SJCRH30 (cell line): ENCODE measurements at regions not wholly inside any gene's neighbourhood (a gene's known extent, or its start where the extent isn't known, plus 50 kb on each side); places are given as distances from the start of the nearest gene placed in this dataset.
"Not testable (repeated sequence)": the region's sequence is repeated elsewhere in the genome, so short reads cannot be mapped to it uniquely, and the experiment has no call there.

Experiments
- DNase-seq, 2 experiments: peaks; one replicate each; pipeline ENCODE4 v3.0.0-alpha.2; 2015 to 2020
- H3K27ac ChIP-seq: fragments of 250-450 bp; sonication (Bioruptor Pico); 2 replicates; pipeline ENCODE4 v1.5.1; 2020; ENCODE audit warnings: mild to moderate bottlenecking, moderate library complexity
- H3K27me3 ChIP-seq: fragments of 250-450 bp; sonication (Bioruptor Pico); 2 replicates; pipeline ENCODE4 v1.5.1; 2020; ENCODE audit warnings: mild to moderate bottlenecking, moderate library complexity
- H3K36me3 ChIP-seq: fragments of 250-450 bp; sonication (Bioruptor Pico); 2 replicates; pipeline ENCODE4 v1.5.1; 2020; ENCODE audit warnings: mild to moderate bottlenecking, moderate library complexity
- H3K4me1 ChIP-seq: fragments of 250-450 bp; sonication (Bioruptor Pico); 2 replicates; pipeline ENCODE4 v1.5.1; 2020; ENCODE audit warnings: mild to moderate bottlenecking, moderate library complexity
- H3K4me3 ChIP-seq: fragments of 250-450 bp; sonication (Bioruptor Pico); 2 replicates; pipeline ENCODE4 v1.5.1; 2020; ENCODE audit warnings: mild to moderate bottlenecking, moderate library complexity
- H3K9me3 ChIP-seq: fragments of 250-450 bp; sonication (Bioruptor Pico); replicated peaks from 2 replicates; pipeline ENCODE4 v1.5.1; 2020; ENCODE audit warnings: mild to moderate bottlenecking, moderate library complexity

DNA sequence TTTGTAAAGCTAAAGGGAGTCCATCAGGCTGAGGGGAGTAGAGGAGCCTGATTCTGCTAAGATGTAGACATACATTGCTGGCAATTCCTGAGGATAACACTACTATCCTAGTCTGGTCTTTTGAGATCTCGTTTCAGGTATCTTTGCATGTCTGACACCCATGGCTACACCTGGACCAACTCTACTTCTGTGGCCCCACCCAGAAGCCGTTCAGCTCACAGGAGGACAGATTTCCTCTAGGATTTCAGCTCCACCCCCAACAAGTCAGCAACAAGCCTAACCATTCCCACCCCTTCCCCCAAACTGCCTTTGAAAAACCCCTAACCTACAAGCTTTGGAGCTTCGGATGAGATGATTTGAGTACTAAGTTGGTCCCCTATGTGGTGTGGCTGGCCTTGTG, 848.2 kb downstream of the NLGN4X start:
- Histone ChIP-seq H3K27me3 (no peaks in the 10 kb centered on the region), H3K4me1 (no peaks in the 10 kb centered on the region), H3K27ac (no peak overlapping the region), H3K9me3 (no peaks in the 10 kb centered on the region), H3K4me3 (no peak overlapping the region), H3K36me3 (no peaks in the 10 kb centered on the region)
- no peak for DNase-seq

DNA sequence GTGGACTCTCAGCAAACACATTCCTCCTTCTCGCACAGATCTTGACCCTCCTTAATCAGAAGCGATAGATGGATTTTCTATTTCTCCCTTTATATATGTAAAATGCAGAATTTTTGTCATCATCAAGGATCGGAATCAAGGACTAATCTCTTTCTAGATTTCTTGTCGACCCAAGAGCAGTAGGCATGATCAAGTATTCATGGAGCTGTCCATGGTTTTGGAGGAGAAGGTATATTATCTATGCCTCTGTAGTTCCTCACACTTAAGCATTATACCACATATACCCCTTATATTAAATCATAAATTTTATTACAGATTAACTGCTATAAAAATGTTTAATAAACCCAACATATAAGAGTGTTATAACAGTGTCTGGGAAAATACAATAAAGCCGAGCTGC, 886.8 kb downstream of the NLGN4X start:
- Histone ChIP-seq H3K4me3 (no peak overlapping the region), H3K27ac (no peak overlapping the region), H3K9me3 (no peaks in the 10 kb centered on the region), H3K4me1 (no peaks in the 10 kb centered on the region), H3K27me3 (no peaks in the 10 kb centered on the region), H3K36me3 (no peaks in the 10 kb centered on the region)
- DNase-seq, result peak in 1 of 2 experiments; percentile 4

DNA sequence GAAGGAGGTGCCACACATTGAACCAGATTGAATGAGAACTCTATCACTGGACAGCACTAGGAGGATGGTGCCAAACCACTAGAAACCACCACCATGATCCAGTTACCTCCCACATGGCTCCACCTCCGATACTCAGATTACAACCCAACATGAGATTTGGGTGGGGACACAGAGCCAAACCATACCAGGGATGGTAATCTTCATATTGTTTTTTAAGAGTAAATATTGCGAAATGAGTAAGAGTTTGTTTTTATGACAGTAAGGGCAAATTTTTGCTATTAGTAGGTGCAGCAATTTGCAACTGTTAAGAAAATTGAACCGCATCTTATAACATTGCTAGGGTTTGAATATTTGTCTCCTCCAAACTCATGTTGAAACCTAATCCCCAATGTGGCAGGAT, 891.5 kb downstream of the NLGN4X start:
- Histone ChIP-seq H3K4me1 (no peaks in the 10 kb centered on the region), H3K27me3 (no peaks in the 10 kb centered on the region), H3K36me3 (no peaks in the 10 kb centered on the region), H3K9me3 (no peaks in the 10 kb centered on the region), H3K27ac (no peak overlapping the region), H3K4me3 (no peak overlapping the region)
- DNase-seq, result no peak

DNA sequence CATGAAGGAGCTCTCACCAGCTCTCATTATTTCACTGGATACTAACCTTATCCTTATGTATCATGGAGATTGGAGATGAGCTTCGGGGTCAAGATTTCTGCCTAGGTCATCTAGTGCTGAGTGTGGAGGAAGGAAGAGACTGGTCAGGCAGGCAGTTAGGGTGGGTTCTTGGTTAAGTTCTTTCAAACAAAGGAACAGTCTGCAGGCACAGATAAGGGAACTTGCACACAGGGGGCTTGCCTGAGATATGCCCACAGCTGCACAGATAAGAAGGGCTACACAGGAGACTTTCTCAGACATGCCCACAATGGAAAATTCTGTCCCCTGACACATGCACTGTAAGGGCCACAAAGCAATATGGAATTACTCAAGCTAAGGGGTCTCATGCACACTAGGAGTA, 904.1 kb downstream of the NLGN4X start:
- no peaks in the 10 kb centered on the region for H3K36me3 ChIP-seq
- no peaks in the 10 kb centered on the region for H3K9me3 ChIP-seq
- H3K4me3 ChIP-seq, result no peak overlapping the region
- no peak overlapping the region for H3K27ac ChIP-seq
- DNase-seq, result no peak
- H3K4me1 ChIP-seq, result no peaks in the 10 kb centered on the region
- H3K27me3 ChIP-seq, result no peaks in the 10 kb centered on the region

DNA sequence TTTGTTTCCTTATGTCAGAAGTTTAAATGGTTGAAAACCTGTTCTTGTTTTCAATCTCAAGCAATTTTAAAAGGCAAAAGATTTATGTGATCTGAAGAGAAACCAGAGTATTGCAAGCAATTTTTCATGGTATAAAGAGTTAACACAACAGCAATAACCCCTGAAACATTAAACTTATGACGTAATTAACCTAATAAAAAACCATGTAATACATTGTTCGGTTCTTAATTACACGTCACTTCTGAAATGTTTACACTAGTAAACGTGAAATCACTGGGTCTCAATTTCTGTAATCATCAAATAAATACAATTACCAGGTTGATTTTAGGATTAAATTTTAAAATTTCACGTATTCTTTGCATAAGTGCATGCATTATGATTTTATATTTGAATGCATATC, 914.5 kb downstream of the NLGN4X start:
- Histone ChIP-seq H3K4me1 (no peaks in the 10 kb centered on the region), H3K27ac (no peak overlapping the region), H3K36me3 (no peaks in the 10 kb centered on the region), H3K4me3 (no peak overlapping the region), H3K27me3 (no peaks in the 10 kb centered on the region), H3K9me3 (no peaks in the 10 kb centered on the region)
- DNase-seq, result no peak

DNA sequence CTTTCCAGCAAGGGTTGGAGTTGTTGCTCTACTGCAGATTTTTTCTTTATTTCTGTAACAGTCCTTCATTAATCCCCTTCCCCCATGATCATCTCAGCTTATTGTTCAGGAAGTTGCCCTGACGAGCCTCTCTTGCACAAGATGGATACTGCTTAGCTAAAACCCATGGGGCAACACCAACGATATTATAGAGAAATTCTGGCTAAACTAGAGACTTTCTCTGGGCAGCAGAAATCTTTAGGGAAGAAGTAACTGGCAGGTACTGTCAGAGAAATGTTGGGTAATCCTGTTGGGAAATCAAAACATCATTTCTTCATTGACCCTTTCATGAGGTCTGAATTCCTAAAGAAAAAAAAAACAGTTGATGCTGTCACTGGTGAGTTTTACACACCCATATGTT, 921.3 kb downstream of the NLGN4X start:
- H3K36me3 ChIP-seq, result no peaks in the 10 kb centered on the region
- no peaks in the 10 kb centered on the region for H3K27me3 ChIP-seq
- no peak for DNase-seq
- H3K4me1 ChIP-seq, result no peaks in the 10 kb centered on the region
- H3K27ac ChIP-seq, result no peak overlapping the region
- H3K4me3 ChIP-seq, result no peak overlapping the region
- no peaks in the 10 kb centered on the region for H3K9me3 ChIP-seq

DNA sequence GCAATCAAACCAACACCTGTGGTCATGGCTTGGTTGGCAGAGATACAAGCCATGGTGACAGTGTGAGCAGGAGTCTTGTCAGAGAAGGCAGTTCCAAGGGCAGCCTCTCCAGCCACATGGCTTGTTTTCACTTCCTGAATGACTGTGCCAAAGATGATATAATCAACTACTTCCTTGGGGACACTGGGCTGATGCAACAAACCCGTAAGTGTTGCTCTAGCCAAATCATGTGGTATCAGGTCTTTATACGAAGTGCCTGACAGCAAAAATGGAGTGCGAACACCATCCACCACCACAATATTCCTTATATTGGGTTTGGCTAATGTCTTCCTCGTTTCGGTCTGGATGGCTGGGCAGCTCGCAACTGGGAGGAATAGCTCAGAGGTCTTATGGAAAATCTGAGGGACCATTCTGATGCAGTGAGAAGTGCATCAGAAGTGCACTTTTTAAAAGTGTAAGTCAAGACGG, 922.0 kb downstream of the NLGN4X start:
- H3K4me1 ChIP-seq, result no peaks in the 10 kb centered on the region
- H3K36me3 ChIP-seq, result no peaks in the 10 kb centered on the region
- H3K27ac ChIP-seq, result no peak overlapping the region
- no peak overlapping the region for H3K4me3 ChIP-seq
- no peak for DNase-seq
- H3K9me3 ChIP-seq, result no peaks in the 10 kb centered on the region
- H3K27me3 ChIP-seq, result no peaks in the 10 kb centered on the region

DNA sequence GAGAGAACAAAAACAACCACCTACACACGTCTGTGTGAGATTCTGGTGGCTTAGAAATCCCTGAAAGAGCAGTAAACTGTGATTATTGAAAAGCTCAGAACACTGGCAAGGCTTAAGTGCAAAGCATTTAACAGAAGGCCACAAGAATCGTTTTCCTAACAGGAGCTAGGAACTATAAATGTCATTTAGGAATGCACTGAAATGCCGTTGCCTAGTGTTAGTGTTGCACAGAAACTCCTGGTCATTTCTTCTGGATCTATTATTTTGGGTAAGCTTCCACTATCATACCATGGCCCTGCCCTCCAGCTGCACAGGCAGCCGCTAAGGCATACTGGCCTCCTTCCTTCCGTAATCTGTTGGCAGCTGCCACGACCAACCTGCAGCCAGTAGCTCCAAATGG, 923.2 kb downstream of the NLGN4X start:
- Histone ChIP-seq H3K27ac (no peak overlapping the region), H3K36me3 (no peaks in the 10 kb centered on the region), H3K27me3 (no peaks in the 10 kb centered on the region), H3K9me3 (no peaks in the 10 kb centered on the region), H3K4me3 (no peak overlapping the region), H3K4me1 (no peaks in the 10 kb centered on the region)
- peak; percentile 5 to 16 for DNase-seq

DNA sequence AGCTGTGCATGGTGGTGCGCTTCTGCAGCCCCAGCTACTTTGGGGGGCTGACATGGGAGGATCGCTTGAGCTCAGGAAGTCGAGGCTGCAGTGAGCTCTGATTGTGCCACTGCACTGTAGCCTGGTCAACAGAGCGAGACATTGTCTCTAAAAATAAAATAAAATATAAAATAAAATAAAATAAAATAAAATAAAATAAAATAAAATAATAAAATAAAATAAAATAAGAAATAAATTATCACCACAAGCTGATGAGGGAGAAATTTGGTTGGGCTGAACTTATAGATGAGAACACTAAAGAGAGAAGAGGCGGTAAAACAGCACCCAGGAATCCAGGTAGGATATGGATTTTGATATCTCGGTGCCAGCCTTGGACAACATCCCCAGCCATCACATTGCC, 933.7 kb downstream of the NLGN4X start:
- H3K4me1 ChIP-seq, result no peaks in the 10 kb centered on the region
- no peaks in the 10 kb centered on the region for H3K27me3 ChIP-seq
- DNase-seq, result no peak
- no peak overlapping the region for H3K27ac ChIP-seq
- no peak overlapping the region for H3K4me3 ChIP-seq
- no peaks in the 10 kb centered on the region for H3K9me3 ChIP-seq
- no peaks in the 10 kb centered on the region for H3K36me3 ChIP-seq

DNA sequence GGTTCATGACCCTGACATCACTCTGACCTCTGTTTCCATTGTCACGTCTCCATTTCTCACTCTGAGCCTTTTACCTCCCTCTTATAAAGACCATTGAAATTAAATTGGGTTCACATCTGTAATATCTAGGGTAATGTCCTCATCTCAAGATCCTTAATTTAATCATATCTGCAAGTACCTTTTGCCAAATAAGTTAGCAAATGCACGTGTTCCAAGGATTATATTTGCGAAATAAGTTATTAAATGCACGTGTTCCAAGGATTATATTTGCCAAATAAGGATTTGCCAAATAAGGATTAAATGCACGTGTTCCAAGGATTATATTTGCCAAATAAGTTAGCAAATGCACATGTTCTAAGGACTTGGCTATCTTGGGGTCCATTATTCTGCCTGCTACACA, 938.0 kb downstream of the NLGN4X start:
- Histone ChIP-seq H3K4me1 (no peaks in the 10 kb centered on the region), H3K9me3 (no peaks in the 10 kb centered on the region), H3K27ac (no peak overlapping the region), H3K4me3 (no peak overlapping the region), H3K36me3 (no peaks in the 10 kb centered on the region), H3K27me3 (no peaks in the 10 kb centered on the region)
- DNase-seq, result no peak

DNA sequence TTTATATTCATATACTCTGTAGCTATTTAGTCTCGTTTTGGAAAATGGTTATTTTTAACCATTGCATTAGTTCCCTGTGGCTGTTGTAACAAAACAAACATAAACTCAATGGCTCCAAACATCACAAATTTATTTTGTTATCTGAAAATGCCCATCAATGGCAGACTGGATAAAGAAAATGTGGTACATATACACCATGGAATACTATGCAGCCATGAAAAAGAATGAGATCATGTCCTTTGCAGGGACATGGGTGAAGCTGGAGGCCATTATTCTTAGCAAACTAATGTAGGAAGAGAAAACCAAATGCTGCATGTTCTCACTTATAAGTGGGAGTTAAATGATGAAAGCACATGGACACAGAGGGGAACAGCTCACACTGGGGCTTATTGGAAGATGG, 938.7 kb downstream of the NLGN4X start:
- not testable (repeated sequence) for DNase-seq, H3K27me3 ChIP-seq, H3K36me3 ChIP-seq, H3K4me3 ChIP-seq, H3K27ac ChIP-seq, H3K4me1 ChIP-seq, H3K9me3 ChIP-seq

DNA sequence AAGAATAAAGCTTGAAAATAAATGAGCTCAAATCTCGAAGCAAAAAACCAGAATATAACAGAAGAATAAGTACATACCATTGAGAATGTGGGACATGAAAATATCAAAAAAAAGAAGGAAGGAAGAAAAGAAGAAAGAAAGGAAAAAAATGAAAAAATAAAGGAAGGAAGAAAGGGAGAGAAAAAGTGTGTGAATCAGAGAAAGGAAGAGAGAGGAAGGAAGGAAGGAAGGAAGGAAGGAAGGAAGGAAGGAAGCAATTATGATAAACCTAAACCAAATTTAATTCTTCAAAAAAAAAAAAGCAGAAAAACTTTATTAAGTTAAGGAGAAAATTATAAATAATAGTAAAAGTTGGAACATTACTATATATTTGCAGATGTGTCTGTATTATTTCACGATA, 949.8 kb downstream of the NLGN4X start:
- no peak overlapping the region for H3K27ac ChIP-seq
- no peak for DNase-seq

DNA sequence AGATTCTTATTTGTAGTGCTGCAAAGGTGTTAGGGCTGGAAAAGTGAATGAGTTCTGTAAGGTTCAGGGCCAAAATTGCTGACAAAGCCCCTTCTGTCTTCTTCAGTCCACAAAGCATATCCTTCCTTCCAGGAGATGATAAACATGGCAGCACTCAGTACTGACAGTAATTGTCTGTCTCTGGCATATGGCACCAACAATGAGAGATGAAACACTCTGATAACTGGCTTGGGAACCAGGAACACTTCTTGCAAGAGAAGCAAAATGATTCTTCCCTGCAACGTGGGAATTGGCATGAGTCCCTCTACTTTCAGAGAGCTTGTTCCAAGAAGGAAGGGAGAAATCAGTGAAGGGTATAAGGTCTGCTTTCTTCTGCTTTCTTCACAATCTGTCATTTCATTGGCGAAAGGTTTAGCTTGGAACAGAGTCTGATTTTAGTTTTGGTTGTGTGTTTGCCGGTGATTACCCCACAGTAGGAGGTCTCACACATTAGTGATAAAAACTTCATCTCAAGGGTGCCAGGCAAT, 963.3 kb downstream of the NLGN4X start:
- H3K27me3 ChIP-seq, result no peaks in the 10 kb centered on the region
- H3K36me3 ChIP-seq, result no peaks in the 10 kb centered on the region
- no peaks in the 10 kb centered on the region for H3K4me1 ChIP-seq
- H3K4me3 ChIP-seq, result no peak overlapping the region
- H3K27ac ChIP-seq, result no peak overlapping the region
- DNase-seq, result no peak
- no peaks in the 10 kb centered on the region for H3K9me3 ChIP-seq

More for the DNA sequence above, 949.8 kb downstream of the NLGN4X start:
- H3K36me3 ChIP-seq, result no peaks in the 10 kb centered on the region
- no peaks in the 10 kb centered on the region for H3K4me1 ChIP-seq
- H3K4me3 ChIP-seq, result no peak overlapping the region
- no peaks in the 10 kb centered on the region for H3K9me3 ChIP-seq
- H3K27me3 ChIP-seq, result no peaks in the 10 kb centered on the region

DNA sequence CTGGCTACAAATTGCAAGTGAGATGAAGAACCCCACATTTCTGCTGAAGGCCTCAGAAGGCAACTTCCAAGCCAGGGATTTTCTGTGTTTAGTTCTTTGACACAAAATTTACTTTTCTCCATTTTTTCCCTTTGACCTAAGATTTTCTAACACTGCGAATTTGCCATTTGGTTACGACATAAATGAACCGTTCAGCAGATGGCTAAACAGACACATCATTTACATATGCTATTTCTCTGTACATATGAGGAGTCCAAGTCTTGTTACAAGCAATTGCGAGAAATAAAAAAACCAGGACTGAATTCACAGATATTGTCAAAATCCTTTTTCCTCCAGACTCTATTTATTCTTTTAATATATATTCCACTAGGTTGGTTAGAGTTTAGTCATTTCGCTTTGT, 978.6 kb downstream of the NLGN4X start:
- Histone ChIP-seq H3K36me3 (no peaks in the 10 kb centered on the region), H3K27ac (no peak overlapping the region), H3K4me1 (no peaks in the 10 kb centered on the region), H3K9me3 (no peaks in the 10 kb centered on the region), H3K4me3 (no peak overlapping the region), H3K27me3 (no peaks in the 10 kb centered on the region)
- no peak for DNase-seq

DNA sequence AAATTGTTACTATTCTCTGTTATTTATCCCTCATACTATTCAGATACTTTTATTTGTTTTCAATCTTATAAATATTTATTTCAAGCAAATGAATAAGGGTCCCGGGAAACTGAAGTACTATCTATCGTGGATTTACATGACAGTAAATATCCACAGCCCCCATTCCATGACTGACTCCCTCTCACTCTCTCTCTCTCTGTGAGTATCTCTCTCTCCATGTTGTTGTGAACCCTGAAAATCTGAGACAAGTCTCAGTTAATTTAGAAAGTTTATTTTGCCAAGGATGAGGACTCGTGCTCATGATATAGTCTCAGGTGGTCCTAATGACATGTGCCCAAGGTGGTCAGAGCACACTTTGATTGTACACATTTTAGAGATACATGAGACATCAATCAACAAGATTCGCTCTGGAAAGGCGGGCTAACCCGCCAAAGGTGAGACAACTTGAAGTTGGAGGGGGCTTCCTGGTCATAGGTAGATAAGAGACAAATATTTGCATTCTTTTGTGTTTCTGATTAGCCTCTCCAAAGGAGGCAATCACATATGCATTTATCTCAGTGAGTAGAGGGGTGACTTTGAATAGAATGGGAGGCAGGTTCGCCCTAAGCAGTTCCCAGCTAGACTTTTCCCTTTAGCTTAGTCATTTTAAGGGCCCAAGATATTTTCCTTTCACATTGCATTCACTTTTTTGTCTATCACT, 986.4 kb downstream of the NLGN4X start:
- H3K4me1 ChIP-seq, result no peaks in the 10 kb centered on the region
- no peak overlapping the region for H3K27ac ChIP-seq
- H3K9me3 ChIP-seq, result no peaks in the 10 kb centered on the region
- DNase-seq, result no peak
- H3K4me3 ChIP-seq, result no peak overlapping the region
- no peaks in the 10 kb centered on the region for H3K36me3 ChIP-seq
- no peaks in the 10 kb centered on the region for H3K27me3 ChIP-seq

DNA sequence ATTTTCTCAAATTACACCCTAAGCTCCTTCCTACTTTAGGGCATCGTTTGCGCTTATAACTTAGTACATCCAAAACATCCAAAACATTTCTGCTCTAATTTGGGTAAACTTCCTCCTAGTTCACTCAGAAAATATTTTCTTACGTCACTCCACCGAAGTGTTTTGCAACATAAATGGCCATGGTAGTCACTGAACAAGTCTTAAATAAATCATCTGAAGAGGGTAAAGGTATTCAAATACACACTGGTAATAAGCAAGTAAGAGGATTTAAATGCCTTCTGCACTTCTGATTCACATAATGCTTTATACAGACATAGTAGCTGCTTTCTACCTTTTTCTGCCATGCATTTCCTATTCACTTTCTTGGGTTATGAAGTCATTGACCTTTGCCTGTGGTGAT, 991.9 kb downstream of the NLGN4X start:
- no peak overlapping the region for H3K4me3 ChIP-seq
- H3K27ac ChIP-seq, result no peak overlapping the region
- H3K27me3 ChIP-seq, result no peaks in the 10 kb centered on the region
- no peak for DNase-seq
- H3K9me3 ChIP-seq, result no peaks in the 10 kb centered on the region
- H3K36me3 ChIP-seq, result no peaks in the 10 kb centered on the region
- H3K4me1 ChIP-seq, result no peaks in the 10 kb centered on the region
